ENCODE measurements at regions not wholly inside any gene's neighbourhood (a gene's known extent, or its start where the extent isn't known, plus 50 kb on each side); places are given as distances from the start of the nearest gene placed in this dataset.
A peak's percentile ranks its signal among the peaks of the same experiment; 100 is the strongest.

DNA sequence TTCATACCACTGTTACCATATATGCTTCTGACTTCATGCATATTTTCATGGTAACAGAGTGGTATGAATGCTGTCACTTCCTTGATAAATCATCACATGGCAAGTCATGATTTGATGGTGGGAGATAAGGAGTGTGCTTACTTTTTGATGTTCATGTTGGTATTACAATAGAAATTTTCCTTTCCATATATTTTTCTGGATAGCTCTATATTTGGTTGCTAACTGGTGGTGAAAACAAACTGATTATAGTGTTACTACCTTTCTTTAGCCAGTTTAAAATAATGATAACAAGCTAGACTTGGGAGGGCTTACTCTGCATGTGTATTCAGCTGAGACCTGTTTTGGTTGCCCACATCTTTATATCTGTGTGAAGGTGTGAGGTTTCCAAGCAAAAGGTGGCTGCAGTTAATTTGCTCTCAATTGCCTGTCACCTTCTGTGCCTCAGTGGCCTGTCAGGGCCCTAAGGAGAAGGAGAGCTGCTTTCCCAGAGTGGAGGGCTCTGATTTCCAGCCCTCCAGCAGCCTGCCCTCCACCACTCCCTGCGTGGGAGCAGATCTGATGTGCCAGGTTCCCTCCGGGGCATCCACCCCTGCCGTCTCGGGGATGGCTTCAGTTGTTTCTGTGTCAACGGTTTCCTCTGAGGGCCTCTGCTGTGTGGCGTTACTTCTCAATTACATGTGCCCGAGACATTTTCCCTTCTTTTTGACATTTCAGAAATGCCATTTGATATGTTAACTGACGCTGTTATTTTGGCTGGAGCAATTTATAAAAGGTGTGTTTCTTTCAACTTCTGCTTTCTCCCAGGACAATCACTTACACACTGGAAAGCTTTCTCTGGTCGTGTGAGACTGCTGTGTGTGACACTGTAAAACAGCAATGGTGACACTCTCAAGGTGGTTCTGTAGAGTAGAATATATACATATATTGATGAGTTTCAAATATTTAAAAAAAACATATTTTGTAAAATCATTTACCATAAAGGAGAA is 107.7 kb upstream of the KLF6 start:
- no peak for TF ChIP-seq CTCF (IDR thresholded peaks at IDR 0.05; ENCODE audit: unreplicated experiment)
- H3K4me3 Mint-ChIP-seq: no peak overlapping the region
- H3K27me3 Mint-ChIP-seq (ENCODE audit: low read depth): no peaks in the 10 kb centered on the region
- H3K36me3 Mint-ChIP-seq: no peaks in the 10 kb centered on the region
- H3K9me3 Mint-ChIP-seq: no peaks in the 10 kb centered on the region
- DNase-seq (ENCODE audit: low spot score in 2 of 2, unreplicated experiment in 2 of 2): no peak
- no peak overlapping the region for H3K27ac Mint-ChIP-seq
- peaks cover 38% of the 10 kb centered on the region for H3K4me1 Mint-ChIP-seq

DNA sequence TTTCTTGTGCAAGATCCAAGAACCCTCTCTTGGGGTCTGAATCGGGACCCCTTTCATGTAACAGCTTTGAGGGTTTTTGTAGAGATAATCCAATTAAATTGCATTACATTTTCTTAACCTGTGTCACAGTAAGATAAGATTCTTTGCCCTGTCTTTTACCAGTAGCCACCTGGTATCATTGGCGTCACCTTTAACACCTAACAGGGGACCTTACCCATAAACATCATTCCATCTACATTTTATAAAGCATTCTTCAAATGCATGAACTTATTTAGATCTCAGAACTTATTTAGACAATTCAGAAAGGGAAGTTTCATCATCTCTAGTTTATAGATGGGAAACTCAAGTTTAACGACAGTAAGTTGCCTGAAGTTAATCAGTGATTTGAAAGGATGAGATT is 106.4 kb upstream of the KLF6 start:
- TF ChIP-seq CTCF (IDR thresholded peaks at IDR 0.05; ENCODE audit: unreplicated experiment): no peak
- Mint-ChIP-seq H3K36me3 (no peaks in the 10 kb centered on the region), H3K27me3 (ENCODE audit: low read depth) (no peaks in the 10 kb centered on the region), H3K4me1 (peaks cover 52% of the 10 kb centered on the region), H3K9me3 (no peaks in the 10 kb centered on the region), H3K4me3 (no peak overlapping the region), H3K27ac (no peak overlapping the region)
- no peak for DNase-seq (ENCODE audit: low spot score in 2 of 2, unreplicated experiment in 2 of 2)

DNA sequence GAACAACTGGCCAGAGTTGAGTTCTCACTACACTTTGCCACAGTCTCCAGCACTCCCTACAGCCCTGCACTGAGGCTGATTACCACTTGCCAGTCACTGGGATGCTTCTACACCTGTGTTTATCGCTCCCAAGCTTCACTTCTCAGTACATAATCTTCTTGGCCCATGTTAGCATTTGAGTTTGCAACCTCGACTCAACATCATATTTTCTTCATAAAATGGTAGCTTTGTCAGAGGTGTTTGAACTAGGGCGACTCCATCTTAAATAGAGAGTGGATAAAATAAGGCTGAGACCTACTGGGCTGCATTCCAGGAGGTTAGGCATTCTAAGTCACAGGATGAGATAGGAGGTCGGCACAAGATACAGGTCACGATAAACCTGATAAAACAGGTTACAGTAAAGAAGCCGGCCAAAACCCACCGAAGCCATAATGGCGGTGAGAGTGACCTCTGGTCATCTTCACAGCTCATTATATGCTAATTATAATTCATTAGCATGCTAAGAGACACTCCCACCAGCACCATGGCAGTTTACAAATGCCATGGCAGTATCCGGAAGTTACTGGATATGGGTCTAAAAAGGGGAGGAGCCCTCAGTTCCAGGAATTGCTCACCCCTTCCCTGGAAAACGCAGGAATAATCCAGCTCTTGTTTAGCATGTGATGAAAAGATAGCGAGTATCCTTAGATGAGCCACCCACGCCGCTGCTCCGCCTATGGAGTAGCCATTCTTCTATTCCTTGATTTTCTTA is 105.8 kb upstream of the KLF6 start:
- no peak for DNase-seq (ENCODE audit: low spot score in 2 of 2, unreplicated experiment in 2 of 2)
- H3K4me3 Mint-ChIP-seq: no peak overlapping the region
- H3K9me3 Mint-ChIP-seq: no peaks in the 10 kb centered on the region
- no peak for TF ChIP-seq CTCF (IDR thresholded peaks at IDR 0.05; ENCODE audit: unreplicated experiment)
- H3K27ac Mint-ChIP-seq: no peak overlapping the region
- no peaks in the 10 kb centered on the region for H3K36me3 Mint-ChIP-seq
- no peaks in the 10 kb centered on the region for H3K27me3 Mint-ChIP-seq (ENCODE audit: low read depth)
- peaks cover 56% of the 10 kb centered on the region for H3K4me1 Mint-ChIP-seq

GRCh38 chr10:3889961-3890522 is 105.0 kb upstream of the KLF6 start:
- H3K36me3 Mint-ChIP-seq: no peaks in the 10 kb centered on the region
- H3K27me3 Mint-ChIP-seq (ENCODE audit: low read depth): no peaks in the 10 kb centered on the region
- H3K4me1 Mint-ChIP-seq: peaks cover 62% of the 10 kb centered on the region
- TF ChIP-seq CTCF (IDR thresholded peaks at IDR 0.05; ENCODE audit: unreplicated experiment): no peak
- H3K9me3 Mint-ChIP-seq: no peaks in the 10 kb centered on the region
- DNase-seq (ENCODE audit: low spot score in 2 of 2, unreplicated experiment in 2 of 2): no peak
- H3K27ac Mint-ChIP-seq: peak overlapping the region; percentile 77
- no peak overlapping the region for H3K4me3 Mint-ChIP-seq

GRCh38 chr10:3887885-3888476 is 103.0 kb upstream of the KLF6 start:
- H3K4me1 Mint-ChIP-seq: peaks cover 53% of the 10 kb centered on the region
- no peaks in the 10 kb centered on the region for H3K36me3 Mint-ChIP-seq
- H3K9me3 Mint-ChIP-seq: no peaks in the 10 kb centered on the region
- TF ChIP-seq CTCF (IDR thresholded peaks at IDR 0.05; ENCODE audit: unreplicated experiment): no peak
- H3K27me3 Mint-ChIP-seq (ENCODE audit: low read depth): no peaks in the 10 kb centered on the region
- peak overlapping the region; percentile 93 for H3K27ac Mint-ChIP-seq
- no peak overlapping the region for H3K4me3 Mint-ChIP-seq
- DNase-seq (ENCODE audit: low spot score in 2 of 2, unreplicated experiment in 2 of 2): no peak
